MCF 10A (cell line): ENCODE measurements at regions not wholly inside any gene's neighbourhood (a gene's known extent, or its start where the extent isn't known, plus 50 kb on each side); places are given as distances from the start of the nearest gene placed in this dataset.

Experiments
- BruUV-seq: library from RNA; stranded (reverse); fragments of 400-500 nt; replicated peaks from 2 replicates; lab custom pipeline; 2021; lab: Mats Ljungman, UMichigan
- CTCF ChIA-PET: fragments of 300-600 bp; sonication (Branson Sonifier 250); formaldehyde crosslinking; extraction: SDS; loops from one replicate; lab custom pipeline; 2021; ENCODE audit warnings: antibody characterized with exemption, inconsistent platforms; lab: Yijun Ruan, JAX
- POLR2A ChIA-PET: fragments of 300-600, 350-650 bp; sonication (Branson Sonifier 250); formaldehyde crosslinking; extraction: SDS; loops from one replicate; lab custom pipeline; 2020; ENCODE audit warnings: antibody characterized with exemption, inconsistent platforms; lab: Yijun Ruan, JAX
- DNase-seq: peaks from one replicate; pipeline ENCODE4 v3.0.0-alpha.2; 2018; ENCODE audit not compliant: unreplicated experiment
- H3K27ac Mint-ChIP-seq: one replicate; pipeline ENCODE4 v1.8.0; 2022; ENCODE audit warnings: mild to moderate bottlenecking, low read depth, mixed read lengths; ENCODE audit not compliant: unreplicated experiment
- H3K27me3 Mint-ChIP-seq: one replicate; pipeline ENCODE4 v1.8.0; 2022; ENCODE audit warnings: mixed read lengths; ENCODE audit not compliant: insufficient read depth, unreplicated experiment
- H3K36me3 Mint-ChIP-seq: one replicate; pipeline ENCODE4 v1.8.0; 2022; ENCODE audit warnings: mild to moderate bottlenecking, moderate library complexity, mixed read lengths; ENCODE audit not compliant: insufficient read depth, unreplicated experiment
- H3K4me1 Mint-ChIP-seq: one replicate; pipeline ENCODE4 v1.8.0; 2022; ENCODE audit warnings: mixed read lengths; ENCODE audit not compliant: insufficient read depth, unreplicated experiment
- H3K4me3 Mint-ChIP-seq: one replicate; pipeline ENCODE4 v1.8.0; 2022; ENCODE audit warnings: mild to moderate bottlenecking, moderate library complexity, mixed read lengths; ENCODE audit not compliant: unreplicated experiment
- H3K9me3 Mint-ChIP-seq: one replicate; pipeline ENCODE4 v1.8.0; 2022; ENCODE audit warnings: mixed read lengths; ENCODE audit not compliant: unreplicated experiment
- CTCF ChIP-seq: fragments of 200-600 bp; IDR thresholded peaks from one replicate; pipeline ENCODE4 v1.8.0; 2022; ENCODE audit warnings: antibody characterized with exemption, mild to moderate bottlenecking; ENCODE audit not compliant: unreplicated experiment
- intact Hi-C: fragments of 100-400 bp; cut with micrococcal nuclease; formaldehyde crosslinking; loops from 2 replicates; pipeline ENCODE4 v1.14.1; 2022

GRCh38 chr6:2467929-2468600 lies 222.7 kb upstream of the GMDS start:
- H3K27ac Mint-ChIP-seq, result no peak overlapping the region

DNA sequence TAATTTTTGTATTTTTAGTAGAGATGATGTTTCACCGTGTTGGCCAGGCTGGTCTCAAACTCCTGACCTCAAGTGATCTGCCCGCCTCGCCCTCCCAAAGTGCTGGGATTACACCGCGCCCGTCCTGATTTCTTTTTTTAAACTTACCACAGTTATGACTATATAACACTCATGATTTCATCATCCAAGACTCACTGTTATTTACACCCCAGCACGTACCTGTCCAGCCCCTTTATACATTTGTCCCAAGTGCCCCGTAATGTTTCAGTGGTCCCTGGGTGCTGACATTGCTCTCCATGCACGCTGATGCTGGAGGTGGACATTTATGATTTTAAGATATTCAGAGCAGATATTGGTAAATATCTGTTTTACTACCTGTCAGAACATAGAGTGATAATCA lies 219.9 kb upstream of the GMDS start:
- ChIA-PET CTCF (interaction anchor here (1.0 kb wide), 1 partner anchor 169 kb away, joined by 3 read pairs; no protein-coding TSS in a partner anchor), POLR2A (no interaction called here)
- Mint-ChIP-seq H3K4me1 (peaks cover 5% of the 10 kb centered on the region), H3K9me3 (no peaks in the 10 kb centered on the region), H3K27me3 (peaks cover 17% of the 10 kb centered on the region), H3K36me3 (no peaks in the 10 kb centered on the region), H3K27ac (no peak overlapping the region), H3K4me3 (no peak overlapping the region)
- intact Hi-C loops, result no loop called here
- no TSS peak for BruUV-seq
- no peak for TF ChIP-seq CTCF
- DNase-seq, result no peak

More at GRCh38 chr6:2467929-2468600, 222.7 kb upstream of the GMDS start:
- Mint-ChIP-seq H3K27me3 (peaks cover 17% of the 10 kb centered on the region), H3K9me3 (no peaks in the 10 kb centered on the region), H3K36me3 (no peaks in the 10 kb centered on the region), H3K4me3 (no peak overlapping the region), H3K4me1 (peaks cover 5% of the 10 kb centered on the region)
- intact Hi-C loops, result no loop called here
- no TSS peak for BruUV-seq
- ChIA-PET POLR2A (no interaction called here), CTCF (no interaction called here)
- TF ChIP-seq CTCF, result no peak
- DNase-seq, result no peak

DNA sequence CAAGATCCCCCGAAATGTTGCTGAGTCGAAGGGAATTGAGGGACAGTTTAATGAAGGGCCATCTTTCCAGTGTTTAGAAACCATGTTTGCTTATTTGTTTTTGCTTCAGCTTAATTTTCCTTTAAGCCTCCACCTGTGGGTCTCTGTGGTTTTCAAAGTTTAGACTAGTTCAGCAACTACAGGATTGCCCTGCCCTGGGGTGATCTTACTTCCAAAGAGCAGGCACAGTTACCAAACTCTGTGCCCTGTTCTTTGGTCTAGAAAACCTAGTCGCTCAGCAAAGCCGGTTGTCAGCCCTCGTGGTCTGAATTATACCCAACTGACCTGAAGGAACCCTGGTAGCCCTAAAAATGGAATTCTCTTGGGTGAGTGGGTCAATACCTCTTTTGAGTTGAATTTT lies 219.2 kb upstream of the GMDS start:
- Mint-ChIP-seq H3K27ac (no peak overlapping the region), H3K4me1 (peaks cover 5% of the 10 kb centered on the region), H3K9me3 (no peaks in the 10 kb centered on the region), H3K27me3 (peaks cover 17% of the 10 kb centered on the region), H3K36me3 (no peaks in the 10 kb centered on the region), H3K4me3 (no peak overlapping the region)
- no peak for TF ChIP-seq CTCF
- ChIA-PET CTCF (no interaction called here), POLR2A (no interaction called here)
- DNase-seq, result no peak
- no TSS peak for BruUV-seq
- intact Hi-C loops, result no loop called here

GRCh38 chr6:2462831-2463230 lies 217.4 kb upstream of the GMDS start:
- no peak for TF ChIP-seq CTCF
- ChIA-PET POLR2A (no interaction called here), CTCF (no interaction called here)
- Mint-ChIP-seq H3K4me1 (peaks cover 5% of the 10 kb centered on the region), H3K4me3 (no peak overlapping the region), H3K9me3 (no peaks in the 10 kb centered on the region), H3K36me3 (no peaks in the 10 kb centered on the region), H3K27me3 (peaks cover 17% of the 10 kb centered on the region), H3K27ac (no peak overlapping the region)
- BruUV-seq, result no TSS peak
- DNase-seq, result no peak
- intact Hi-C loops, result no loop called here
